Loucy (cell line): ENCODE measurements at regions not wholly inside any gene's neighbourhood (a gene's known extent, or its start where the extent isn't known, plus 50 kb on each side); places are given as distances from the start of the nearest gene placed in this dataset.

ENCODE experiments used
- H2AFZ ChIP-seq: fragments of 200-600 bp; sonication (generic); 2 replicates; pipeline ENCODE4 v1.6.0; 2016; ENCODE audit warnings: antibody characterized with exemption, mild to moderate bottlenecking, low read length, moderate library complexity
- H3F3A ChIP-seq: fragments of 200-600 bp; 2 replicates; pipeline ENCODE4 v1.6.0; 2016; ENCODE audit warnings: antibody characterized with exemption, low read depth, mild to moderate bottlenecking
- H3K27me3 ChIP-seq: fragments of 200-600 bp; sonication (generic); 2 replicates; pipeline ENCODE4 v1.6.1; 2014; ENCODE audit warnings: low read length, mild to moderate bottlenecking; ENCODE audit not compliant: insufficient read depth, poor library complexity, severe bottlenecking
- H3K36me3 ChIP-seq: fragments of 200-600 bp; sonication (generic); 2 replicates; pipeline ENCODE4 v1.6.1; 2016; ENCODE audit warnings: low read length; ENCODE audit not compliant: insufficient read depth
- H3K4me1 ChIP-seq: fragments of 200-600 bp; sonication (generic); 2 replicates; pipeline ENCODE4 v1.5.1; 2014; ENCODE audit warnings: low read length, mild to moderate bottlenecking; ENCODE audit not compliant: insufficient read depth, poor library complexity, severe bottlenecking
- H3K4me2 ChIP-seq: fragments of 200-600 bp; sonication (generic); 2 replicates; pipeline ENCODE4 v1.6.0; 2014; ENCODE audit warnings: antibody characterized with exemption, low read length, low read depth, mild to moderate bottlenecking; ENCODE audit not compliant: poor library complexity, severe bottlenecking
- H3K4me3 ChIP-seq: fragments of 200-600 bp; sonication (generic); 2 replicates; pipeline ENCODE4 v1.5.1; 2014; ENCODE audit warnings: low read length, mild to moderate bottlenecking, mixed read lengths; ENCODE audit not compliant: poor library complexity, severe bottlenecking
- H3K79me2 ChIP-seq: fragments of 200-600 bp; sonication (generic); 2 replicates; pipeline ENCODE4 v1.6.1; 2014; ENCODE audit warnings: low read length; ENCODE audit not compliant: insufficient read depth
- H3K9ac ChIP-seq: fragments of 200-600 bp; sonication (generic); 2 replicates; pipeline ENCODE4 v1.6.0; 2014; ENCODE audit warnings: mild to moderate bottlenecking, low read depth, low read length, moderate library complexity; ENCODE audit not compliant: poor library complexity, severe bottlenecking
- H3K9me2 ChIP-seq: fragments of 200-600 bp; sonication (generic); replicated peaks from 2 replicates; pipeline ENCODE4 v1.6.1; 2016; ENCODE audit warnings: low read depth, low read length, mixed read lengths
- H3K9me3 ChIP-seq: fragments of 200-600 bp; sonication (generic); 2 replicates; pipeline ENCODE4 v1.6.1; 2014; ENCODE audit warnings: mild to moderate bottlenecking, antibody characterized with exemption, low read length, low read depth; ENCODE audit not compliant: insufficient read depth
- H4K20me1 ChIP-seq: fragments of 200-600 bp; sonication (generic); 2 replicates; pipeline ENCODE4 v1.6.0; 2014; ENCODE audit warnings: antibody characterized with exemption, low read length, mild to moderate bottlenecking; ENCODE audit not compliant: insufficient read depth, poor library complexity, severe bottlenecking
- EZH2phosphoT487 ChIP-seq: fragments of 200-600 bp; IDR thresholded peaks from 2 replicates; pipeline ENCODE4 v1.6.1; 2018; ENCODE audit warnings: antibody characterized with exemption, mild to moderate bottlenecking, moderate library complexity, borderline replicate concordance
- TF ChIP-seq, protein P1 (sequence below): fragments of 200-600 bp; sonication (generic); conservative IDR thresholded peaks from 2 replicates; pipeline ENCODE4 v1.5.1; 2014; ENCODE audit warnings: mild to moderate bottlenecking, antibody characterized with exemption, low read length

DNA sequence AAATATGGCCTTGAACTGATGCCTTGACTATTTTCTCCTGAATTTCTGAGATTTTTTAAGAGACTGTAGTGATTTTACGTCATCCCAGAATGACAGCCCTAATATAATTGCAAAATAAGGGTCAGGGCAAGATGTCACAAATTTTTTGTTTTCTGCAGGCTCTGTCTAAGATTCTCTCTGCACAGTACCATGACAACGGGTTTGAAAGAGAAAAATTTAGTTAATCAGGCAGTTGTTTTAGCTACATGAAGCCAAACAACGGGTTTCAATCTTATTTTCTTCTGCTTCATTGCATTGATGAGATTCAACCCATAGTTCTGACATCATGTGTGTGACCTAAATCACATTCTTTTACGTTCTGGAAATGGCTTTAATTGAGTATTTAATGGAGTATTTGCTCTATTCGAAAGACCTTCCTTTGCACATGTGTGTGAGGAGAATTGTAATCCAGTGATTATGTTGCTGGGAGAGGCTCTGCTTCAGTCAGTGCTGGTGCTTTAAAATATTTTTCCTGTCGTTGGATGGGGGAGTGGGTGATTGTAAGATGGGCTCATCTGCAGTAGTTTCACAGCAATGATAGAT lies 118.0 kb upstream of the RHOBTB1 start:
- H3K9ac ChIP-seq, result no peak overlapping the region
- H2AFZ ChIP-seq, result no peak overlapping the region
- no peak for TF ChIP-seq EZH2phosphoT487
- TF ChIP-seq, protein P1, sequence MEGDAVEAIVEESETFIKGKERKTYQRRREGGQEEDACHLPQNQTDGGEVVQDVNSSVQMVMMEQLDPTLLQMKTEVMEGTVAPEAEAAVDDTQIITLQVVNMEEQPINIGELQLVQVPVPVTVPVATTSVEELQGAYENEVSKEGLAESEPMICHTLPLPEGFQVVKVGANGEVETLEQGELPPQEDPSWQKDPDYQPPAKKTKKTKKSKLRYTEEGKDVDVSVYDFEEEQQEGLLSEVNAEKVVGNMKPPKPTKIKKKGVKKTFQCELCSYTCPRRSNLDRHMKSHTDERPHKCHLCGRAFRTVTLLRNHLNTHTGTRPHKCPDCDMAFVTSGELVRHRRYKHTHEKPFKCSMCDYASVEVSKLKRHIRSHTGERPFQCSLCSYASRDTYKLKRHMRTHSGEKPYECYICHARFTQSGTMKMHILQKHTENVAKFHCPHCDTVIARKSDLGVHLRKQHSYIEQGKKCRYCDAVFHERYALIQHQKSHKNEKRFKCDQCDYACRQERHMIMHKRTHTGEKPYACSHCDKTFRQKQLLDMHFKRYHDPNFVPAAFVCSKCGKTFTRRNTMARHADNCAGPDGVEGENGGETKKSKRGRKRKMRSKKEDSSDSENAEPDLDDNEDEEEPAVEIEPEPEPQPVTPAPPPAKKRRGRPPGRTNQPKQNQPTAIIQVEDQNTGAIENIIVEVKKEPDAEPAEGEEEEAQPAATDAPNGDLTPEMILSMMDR, result no peak
- H3K27me3 ChIP-seq, result no peaks in the 10 kb centered on the region
- H3K9me3 ChIP-seq, result no peaks in the 10 kb centered on the region
- no peak overlapping the region for H3K4me3 ChIP-seq
- H3K9me2 ChIP-seq, result no peaks in the 10 kb centered on the region
- H4K20me1 ChIP-seq, result no peaks in the 10 kb centered on the region
- no peaks in the 10 kb centered on the region for H3K36me3 ChIP-seq
- no peaks in the 10 kb centered on the region for H3K79me2 ChIP-seq
- H3F3A ChIP-seq, result no peaks in the 10 kb centered on the region
- no peak overlapping the region for H3K4me2 ChIP-seq
- no peaks in the 10 kb centered on the region for H3K4me1 ChIP-seq

DNA sequence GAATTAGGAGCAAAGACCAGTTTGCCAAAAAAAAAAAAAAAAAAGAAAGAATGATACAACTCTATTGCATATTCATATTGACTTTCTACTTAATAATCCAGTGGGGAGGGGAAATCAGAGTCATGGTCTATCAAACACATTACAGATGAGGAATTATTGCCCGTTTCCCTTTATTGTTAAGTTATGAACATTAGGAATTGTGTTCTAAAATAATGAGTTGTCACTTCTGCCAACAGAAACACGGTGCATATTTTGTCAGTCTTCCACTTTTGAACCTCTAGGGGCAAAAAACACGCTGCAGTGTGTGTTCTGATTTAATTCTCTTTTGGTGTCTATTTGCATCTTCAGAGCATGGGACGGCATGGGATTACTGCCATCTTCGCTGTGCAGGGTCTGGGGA lies 115.7 kb upstream of the RHOBTB1 start:
- no peak overlapping the region for H3K4me2 ChIP-seq
- H3K27me3 ChIP-seq, result no peaks in the 10 kb centered on the region
- no peak overlapping the region for H2AFZ ChIP-seq
- H3K4me1 ChIP-seq, result no peaks in the 10 kb centered on the region
- H3K4me3 ChIP-seq, result no peak overlapping the region
- TF ChIP-seq, protein P1, result no peak
- no peak for TF ChIP-seq EZH2phosphoT487
- H3K79me2 ChIP-seq, result no peaks in the 10 kb centered on the region
- no peaks in the 10 kb centered on the region for H3F3A ChIP-seq
- H3K9ac ChIP-seq, result no peak overlapping the region
- no peaks in the 10 kb centered on the region for H3K9me3 ChIP-seq
- H4K20me1 ChIP-seq, result no peaks in the 10 kb centered on the region
- H3K9me2 ChIP-seq, result no peaks in the 10 kb centered on the region
- H3K36me3 ChIP-seq, result no peaks in the 10 kb centered on the region

DNA sequence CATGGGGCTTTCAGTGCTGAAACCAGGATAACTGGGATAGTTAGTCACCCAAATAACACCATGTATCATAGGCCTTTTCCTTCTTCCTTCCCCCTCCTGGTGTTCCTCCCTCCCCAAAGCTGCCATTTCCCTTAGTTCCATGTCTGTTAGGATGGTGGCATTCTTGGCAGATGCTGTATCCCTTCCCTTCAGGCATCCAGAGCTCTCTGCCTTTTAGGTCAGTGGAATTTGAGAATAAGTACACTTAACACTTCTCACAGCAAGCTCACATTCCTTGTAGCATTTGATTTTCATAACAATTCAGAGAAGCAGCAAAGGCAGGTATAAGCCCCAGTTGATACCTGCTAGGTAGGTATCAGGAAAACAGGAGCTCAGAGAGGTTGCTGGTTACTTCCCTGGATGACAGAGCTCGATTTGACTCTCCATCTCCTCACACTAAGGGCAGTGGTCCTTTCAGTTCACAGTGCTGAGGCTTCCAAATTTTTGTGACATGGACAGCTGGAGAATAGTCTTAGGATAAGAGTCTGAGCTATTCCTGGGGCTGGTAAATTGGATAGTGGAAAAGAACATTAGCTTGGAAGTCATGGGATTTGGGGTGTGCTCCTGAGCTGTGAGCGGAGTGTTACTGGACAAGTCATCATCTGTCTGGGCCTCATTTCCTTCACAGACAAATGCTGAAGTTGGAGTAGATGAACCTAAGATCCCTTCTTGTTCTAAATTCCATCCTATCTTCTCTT lies 108.7 kb upstream of the RHOBTB1 start:
- Histone ChIP-seq H3K9me2 (no peaks in the 10 kb centered on the region), H3K4me2 (no peak overlapping the region), H3K79me2 (no peaks in the 10 kb centered on the region), H3K36me3 (no peaks in the 10 kb centered on the region), H2AFZ (no peak overlapping the region), H3K9ac (no peak overlapping the region), H3F3A (no peaks in the 10 kb centered on the region), H3K27me3 (no peaks in the 10 kb centered on the region), H3K4me3 (no peak overlapping the region), H3K9me3 (no peaks in the 10 kb centered on the region), H3K4me1 (no peaks in the 10 kb centered on the region), H4K20me1 (no peaks in the 10 kb centered on the region)
- TF ChIP-seq, protein P1, result no peak
- TF ChIP-seq EZH2phosphoT487, result no peak
